CD1c-positive myeloid dendritic cell (primary cell): ENCODE measurements at regions not wholly inside any gene's neighbourhood (a gene's known extent, or its start where the extent isn't known, plus 50 kb on each side); places are given as distances from the start of the nearest gene placed in this dataset.
A peak's percentile ranks its signal among the peaks of the same experiment; 100 is the strongest.

Source experiments
- DNase-seq: peaks from one replicate; pipeline ENCODE4 v3.0.0-alpha.2; 2016; ENCODE audit errors: extremely low spot score

- no peak for DNase-seq
Measured at GRCh38 chr3:164236851-164237250, 841.4 kb downstream of the SI start.

GRCh38 chr3:164235289-164236028 lies 842.8 kb downstream of the SI start:
- no peak for DNase-seq

GRCh38 chr3:164233951-164234350 lies 844.3 kb downstream of the SI start:
- DNase-seq, result no peak

GRCh38 chr3:164231718-164232117 lies 846.6 kb downstream of the SI start:
- DNase-seq, result no peak

GRCh38 chr3:164230385-164231094 lies 847.8 kb downstream of the SI start:
- no peak for DNase-seq

GRCh38 chr3:164224126-164224525 lies 854.2 kb downstream of the SI start:
- DNase-seq, result no peak

- no peak for DNase-seq
Measured at GRCh38 chr3:164222197-164222596, 856.1 kb downstream of the SI start.

GRCh38 chr3:164221297-164221696 lies 857.0 kb downstream of the SI start:
- DNase-seq, result no peak

GRCh38 chr3:164209363-164209762 lies 868.9 kb downstream of the SI start:
- DNase-seq, result no peak

- DNase-seq, result no peak
Measured at GRCh38 chr3:164208821-164209220, 869.5 kb downstream of the SI start.

- DNase-seq, result no peak
Measured at GRCh38 chr3:164208048-164208447, 870.2 kb downstream of the SI start.

- DNase-seq, result no peak
Measured at GRCh38 chr3:164200053-164200823, 878.1 kb downstream of the SI start.

- DNase-seq, result no peak
Measured at GRCh38 chr3:164196477-164196876, 881.8 kb downstream of the SI start.

GRCh38 chr3:164194842-164195241 lies 883.5 kb downstream of the SI start:
- no peak for DNase-seq

GRCh38 chr3:164192974-164193373 lies 885.3 kb downstream of the SI start:
- DNase-seq, result no peak

GRCh38 chr3:164190566-164190965 lies 887.7 kb downstream of the SI start:
- DNase-seq, result no peak

GRCh38 chr3:164186095-164186494 lies 892.2 kb downstream of the SI start:
- no peak for DNase-seq

- no peak for DNase-seq
Measured at GRCh38 chr3:164179110-164179774, 899.1 kb downstream of the SI start.

GRCh38 chr3:164174059-164174458 lies 904.2 kb downstream of the SI start:
- no peak for DNase-seq

- DNase-seq, result peak; percentile 4
Measured at GRCh38 chr3:164155400-164155799, 922.9 kb downstream of the SI start.

GRCh38 chr3:164144824-164145223 lies 933.5 kb downstream of the SI start:
- DNase-seq, result no peak

- DNase-seq, result no peak
Measured at GRCh38 chr3:164132878-164133277, 945.4 kb downstream of the SI start.
